ENCODE measurements at regions not wholly inside any gene's neighbourhood (a gene's known extent, or its start where the extent isn't known, plus 50 kb on each side); places are given as distances from the start of the nearest gene placed in this dataset.

- TF ChIP-seq EZH2 (IDR thresholded peaks at IDR 0.05; ENCODE audit: insufficient read depth, poor library complexity, severe bottlenecking) (no peak), EZH2phosphoT487 (IDR thresholded peaks at IDR 0.05; ENCODE audit: insufficient read depth, low read depth) (no peak)
Observed at GRCh38 chr15:95520511-95520910, 810.0 kb upstream of the NR2F2 start.

Measured in GM23248 (cell line).